GM18502 (cell line): ENCODE measurements at regions not wholly inside any gene's neighbourhood (a gene's known extent, or its start where the extent isn't known, plus 50 kb on each side); places are given as distances from the start of the nearest gene placed in this dataset.

Source experiments
- ATAC-seq: cut with Tn5 transposase; IDR thresholded peaks from one replicate; pipeline ENCODE4 v1.9.1; 2021; ENCODE audit warnings: mild to moderate bottlenecking; ENCODE audit not compliant: unreplicated experiment, poor library complexity

DNA sequence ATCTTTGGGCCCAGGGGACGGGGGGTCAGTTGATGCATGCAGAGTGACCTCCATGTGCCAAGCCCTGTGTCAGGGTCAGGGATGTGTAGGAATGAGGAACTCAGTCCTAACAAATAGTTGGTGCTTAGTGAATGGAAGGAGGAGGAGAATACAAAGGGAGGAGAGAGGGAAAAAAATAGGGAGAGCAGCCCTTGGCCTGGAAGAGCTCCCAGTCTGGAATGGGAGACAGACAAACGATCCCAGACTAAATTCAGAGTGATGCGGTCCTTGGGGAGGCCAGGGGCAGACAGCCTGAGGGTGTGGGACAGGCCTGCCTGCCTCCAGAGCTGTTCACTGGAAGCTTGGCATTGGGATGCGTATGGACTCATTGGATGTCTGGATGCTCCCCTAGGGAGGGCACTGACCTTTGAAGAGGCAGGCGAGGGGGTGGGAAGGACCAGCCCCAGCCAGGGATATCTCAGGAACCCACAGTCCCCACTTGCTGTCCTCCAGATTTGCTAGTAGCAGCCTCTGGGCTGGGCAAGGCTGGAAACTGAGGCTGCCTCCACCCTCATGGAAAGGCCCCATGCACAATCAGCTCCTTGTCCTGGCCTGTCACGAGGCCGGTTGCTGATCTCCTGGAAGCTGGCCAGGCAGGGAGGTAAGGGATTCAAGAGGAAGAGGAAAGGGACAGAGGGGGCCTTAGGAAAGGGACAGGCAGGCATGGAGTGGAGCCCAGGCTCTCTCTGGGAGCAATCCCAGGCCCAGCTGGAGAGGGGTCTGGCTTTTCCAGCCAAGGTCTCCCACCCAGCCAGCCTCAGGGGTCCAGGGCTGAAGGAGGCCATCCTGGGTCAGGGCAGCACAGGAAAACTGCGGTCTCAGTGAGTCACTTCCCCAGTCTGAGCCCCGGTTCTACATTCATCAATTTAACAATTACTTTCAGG, 69.0 kb upstream of the GGTA1 start:
- ATAC-seq, result no peak

DNA sequence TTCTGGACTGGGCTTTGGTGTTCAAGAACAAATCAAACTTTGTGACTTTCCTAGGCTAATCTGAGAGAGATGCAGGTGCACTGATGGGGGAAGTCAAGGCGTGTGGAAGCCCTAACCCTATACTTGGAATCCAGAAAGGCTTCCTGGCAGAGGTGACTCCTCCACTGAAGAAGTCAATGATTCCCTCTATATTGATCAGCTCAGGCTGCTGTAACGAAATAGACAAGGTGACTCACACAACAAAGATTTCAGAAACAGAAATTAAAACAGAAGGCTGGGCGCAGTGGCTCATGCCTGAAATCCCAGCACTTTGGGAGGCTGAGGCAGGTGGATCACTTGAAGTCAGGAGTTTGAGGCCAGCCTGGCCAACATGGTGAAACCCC, 69.6 kb upstream of the GGTA1 start:
- no peak for ATAC-seq

DNA sequence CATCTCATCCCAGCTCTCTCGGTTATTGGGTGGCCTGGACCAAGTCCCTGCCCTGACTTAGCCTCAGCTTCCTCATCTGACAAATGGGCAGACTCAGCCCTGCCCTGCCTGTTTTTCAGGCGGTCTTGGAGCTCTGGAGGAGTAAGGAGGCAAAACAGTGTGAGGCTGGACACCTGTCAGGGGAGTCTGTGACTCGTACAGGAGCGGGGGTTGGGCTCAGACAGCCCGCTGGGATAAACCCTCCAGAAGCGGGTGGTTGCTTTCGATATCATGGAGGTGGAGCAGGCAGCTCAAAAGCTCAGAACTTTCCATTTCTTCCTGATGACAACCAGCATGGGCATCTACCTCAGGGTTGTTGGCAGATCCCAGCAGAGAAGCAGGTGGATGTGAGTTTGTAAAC, 72.9 kb upstream of the GGTA1 start:
- no peak for ATAC-seq

DNA sequence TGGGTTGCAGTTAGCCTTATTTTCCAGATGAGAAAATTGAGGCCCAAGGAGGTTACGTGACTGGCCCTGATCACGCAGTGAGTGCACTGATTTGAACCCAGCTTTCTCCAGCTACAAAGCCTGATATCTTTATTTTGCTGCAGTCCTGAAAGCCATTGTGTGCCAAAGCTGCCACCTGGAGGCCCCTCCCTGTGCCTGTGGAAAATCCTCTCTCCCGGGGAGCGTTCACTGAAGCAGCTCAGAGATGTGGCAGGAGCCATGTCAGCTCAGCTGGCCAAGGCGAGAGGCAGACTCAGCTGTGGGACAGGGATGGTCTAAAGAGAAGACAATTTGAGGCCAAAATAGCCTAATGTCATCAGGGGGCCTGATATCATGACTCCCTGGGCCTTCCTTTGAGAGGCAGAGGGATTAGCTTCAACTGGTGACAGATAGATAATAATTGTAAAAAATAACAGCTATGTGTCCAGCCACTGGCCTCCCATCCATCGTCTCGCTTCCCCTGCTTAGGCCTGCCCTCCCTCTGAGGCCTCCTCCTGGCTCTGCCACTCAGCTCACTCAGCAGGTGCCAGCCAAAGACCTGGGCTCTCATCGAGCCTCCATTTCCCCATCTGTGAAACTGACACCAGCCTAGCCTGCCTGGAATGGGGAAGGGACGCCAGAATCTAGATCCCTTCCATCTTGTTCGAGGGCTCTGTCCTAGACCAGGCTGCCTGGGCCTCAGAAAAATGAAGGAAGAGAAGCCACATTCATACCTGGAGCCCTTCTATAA, 74.3 kb upstream of the GGTA1 start:
- ATAC-seq, result no peak

DNA sequence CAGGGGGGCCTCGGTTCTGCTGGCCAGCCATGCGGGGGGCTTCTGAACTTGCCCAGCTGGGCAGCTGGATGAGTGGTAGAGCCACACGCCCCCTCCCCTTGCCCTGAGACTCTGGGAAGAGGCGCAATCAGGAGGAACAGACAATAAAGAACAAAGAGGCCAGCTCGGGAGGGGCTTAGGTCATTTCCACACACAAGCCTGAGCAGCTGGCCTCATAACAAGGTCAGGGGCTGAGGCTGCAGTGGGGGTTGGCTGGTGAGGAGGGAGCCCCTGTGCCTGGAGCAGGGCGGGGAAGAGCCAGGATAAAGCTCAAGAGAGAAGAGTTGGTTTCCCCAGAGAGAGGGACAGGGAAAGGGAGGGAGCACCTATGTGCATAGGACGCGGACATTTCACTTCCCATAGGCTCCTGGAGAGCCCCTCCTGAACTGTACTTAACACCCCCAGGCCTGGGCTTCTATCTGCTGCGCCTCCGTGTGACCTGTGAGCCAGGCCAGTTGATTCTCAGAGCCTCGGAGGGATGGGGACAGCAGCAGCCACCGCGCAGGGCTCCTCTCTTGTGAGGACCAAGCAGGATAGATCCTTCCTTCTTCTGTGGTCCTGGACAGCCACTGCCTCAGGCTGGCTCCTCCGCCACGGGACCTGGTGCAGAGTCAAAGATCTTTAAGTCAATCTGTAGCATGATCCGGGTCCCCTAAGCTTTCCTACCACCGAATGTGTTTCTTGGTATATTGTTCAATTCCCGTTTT, 75.3 kb upstream of the GGTA1 start:
- no peak for ATAC-seq

DNA sequence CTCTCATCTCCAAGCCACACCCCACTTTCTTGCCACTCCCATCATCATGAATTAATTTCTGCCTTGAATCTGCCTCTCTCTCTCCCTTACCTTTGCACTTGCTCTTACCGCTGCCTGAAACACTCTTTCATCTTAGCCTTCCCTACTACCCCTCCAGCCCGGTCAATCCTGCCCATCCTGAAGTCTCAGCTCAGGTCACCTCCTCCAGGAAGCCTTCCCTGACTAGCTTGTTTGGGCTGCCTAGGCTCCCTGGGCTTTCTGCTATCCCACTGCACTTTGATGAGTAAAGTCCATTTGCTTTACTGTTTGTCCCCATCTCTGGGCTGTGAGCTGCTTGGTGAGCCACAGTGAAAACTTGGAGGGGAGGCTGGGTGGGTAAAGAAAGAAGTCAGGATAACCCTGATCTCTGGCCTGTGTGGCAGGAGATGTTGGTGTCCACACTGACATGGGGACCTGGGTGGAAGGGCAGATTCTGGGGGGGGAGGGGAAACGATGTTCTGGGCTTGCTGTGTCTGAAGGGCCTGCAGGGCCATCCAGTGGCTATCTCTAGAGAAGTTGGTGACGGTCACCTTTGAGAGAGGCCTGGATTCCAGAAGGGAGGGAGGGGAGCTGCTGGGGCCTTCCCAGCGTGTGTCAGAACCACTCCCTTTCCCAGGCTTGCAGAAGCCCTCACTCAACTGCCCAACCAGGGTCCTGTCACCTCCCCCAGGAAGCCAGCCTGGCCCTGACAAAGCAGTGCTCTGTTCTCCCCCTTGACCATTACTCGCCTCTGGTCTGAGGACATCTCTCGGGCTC, 75.0 kb upstream of the DAB2IP start:
- ATAC-seq, result no peak

DNA sequence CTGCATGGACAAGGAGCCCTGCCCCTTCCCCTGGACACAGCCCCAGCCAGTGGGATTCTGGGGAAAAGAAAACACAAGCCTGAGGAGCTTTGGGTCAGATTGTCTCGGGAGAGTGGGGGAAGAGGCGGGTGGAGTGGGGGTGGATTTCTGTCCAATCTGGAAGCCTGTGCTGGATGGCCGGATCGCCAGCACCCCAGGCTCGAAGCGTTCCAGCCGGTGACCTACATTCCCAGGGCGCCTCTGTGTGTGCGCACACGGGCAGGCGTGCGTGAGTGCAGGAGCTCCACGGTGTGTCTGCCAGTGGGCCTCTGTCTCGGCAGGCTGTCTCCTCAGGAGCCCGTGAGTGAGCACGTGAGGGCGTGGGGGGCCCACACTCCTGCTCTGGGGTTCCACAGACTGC, 74.3 kb upstream of the DAB2IP start:
- ATAC-seq, result no peak

DNA sequence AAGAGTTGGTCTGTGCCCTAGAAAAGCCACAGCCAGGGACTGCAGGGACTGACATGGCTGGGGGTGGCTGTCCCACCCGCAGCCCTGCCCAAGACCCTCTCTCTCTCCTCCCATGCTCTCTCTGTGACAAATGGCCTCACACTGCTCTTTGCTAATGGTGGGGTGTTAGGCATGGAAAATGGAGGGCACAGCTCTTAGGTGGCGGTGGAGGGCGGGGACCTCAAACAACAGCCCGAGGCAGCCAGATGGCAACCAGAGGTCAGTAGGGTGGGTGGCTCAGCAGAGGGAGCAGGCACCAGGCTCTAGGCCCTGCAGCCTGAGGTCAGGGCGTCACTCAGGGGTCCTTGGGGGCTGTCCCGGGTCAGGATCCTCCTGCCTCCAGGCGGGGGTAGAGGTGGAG, 73.9 kb upstream of the DAB2IP start:
- no peak for ATAC-seq

DNA sequence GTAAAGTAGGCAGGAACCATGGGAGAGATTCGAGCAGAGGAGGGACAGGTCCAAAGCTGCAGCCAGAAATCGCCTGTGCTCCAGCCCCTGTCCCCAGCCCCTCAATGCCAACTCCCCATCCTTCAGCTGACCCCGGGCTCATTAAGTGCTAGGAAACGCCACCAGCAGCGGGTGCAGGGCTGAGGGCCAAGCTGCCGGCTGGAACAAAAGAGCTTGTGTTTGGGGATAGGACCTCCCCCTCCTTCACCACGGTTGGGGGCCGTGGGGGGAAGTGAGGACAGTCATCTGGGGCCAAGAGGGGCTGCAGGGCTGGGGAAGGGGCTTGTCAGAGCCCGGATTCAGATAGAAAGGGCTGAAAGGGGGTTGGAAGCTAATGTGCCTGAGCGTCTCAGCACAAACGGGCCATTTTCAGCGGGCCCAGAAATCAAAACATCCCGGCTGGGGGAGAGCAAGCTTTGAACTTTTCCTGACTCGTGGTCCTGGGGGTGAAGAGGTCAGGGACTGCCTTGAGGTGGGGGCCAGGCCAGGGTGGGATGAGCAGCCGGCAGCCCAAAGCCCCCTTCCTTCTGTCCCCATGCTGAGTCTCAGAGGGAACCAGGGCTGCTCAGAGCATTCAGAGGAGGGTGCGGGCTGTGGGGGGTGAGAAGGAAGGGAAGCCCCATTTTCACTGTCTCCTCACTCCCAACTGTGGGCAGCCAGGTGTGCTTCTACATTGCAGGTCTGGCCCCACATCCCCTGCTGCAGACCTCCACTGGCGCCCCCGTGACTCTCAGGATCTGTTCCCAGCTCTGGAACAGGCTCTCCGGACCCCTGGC, 69.4 kb upstream of the DAB2IP start:
- ATAC-seq, result no peak

DNA sequence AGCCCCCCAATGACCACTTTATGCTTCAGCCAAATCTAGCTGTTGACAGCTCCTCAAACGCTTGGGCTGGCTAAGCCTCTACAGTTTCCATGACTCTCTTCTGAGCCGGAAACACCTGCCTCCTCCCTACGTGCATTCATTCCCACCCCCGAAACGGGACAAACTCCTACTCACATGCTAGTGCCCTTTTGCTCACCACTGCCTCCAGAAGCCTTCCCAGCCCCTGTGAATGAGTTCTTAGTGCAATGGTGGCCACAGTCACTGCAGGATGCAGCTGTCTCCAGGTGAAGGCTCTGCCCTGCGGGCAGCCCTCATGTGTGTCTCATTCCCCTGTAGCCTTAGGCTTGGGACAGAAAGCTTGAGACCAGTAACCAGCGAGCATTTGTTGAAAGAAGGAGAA, 68.8 kb upstream of the DAB2IP start:
- ATAC-seq, result no peak

DNA sequence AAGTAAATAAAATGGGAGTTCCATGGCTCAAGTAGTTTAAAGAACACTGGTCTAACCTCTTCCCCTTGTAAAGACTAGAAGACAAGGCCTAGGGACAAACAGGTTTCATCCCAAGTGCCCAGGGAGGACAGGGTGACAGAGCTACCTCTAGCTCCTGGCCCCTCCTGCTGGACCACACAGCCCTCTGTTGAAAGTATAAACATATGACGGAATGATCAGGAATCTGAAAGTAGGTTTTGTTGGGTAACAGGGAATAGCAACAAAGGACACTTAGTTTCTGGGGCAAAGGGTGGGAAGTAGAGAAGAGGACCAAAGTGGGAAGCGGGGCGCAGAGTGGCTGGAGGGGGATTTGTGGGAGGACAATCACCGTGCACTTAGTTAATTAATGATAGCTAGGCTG, 67.0 kb upstream of the DAB2IP start:
- no peak for ATAC-seq

DNA sequence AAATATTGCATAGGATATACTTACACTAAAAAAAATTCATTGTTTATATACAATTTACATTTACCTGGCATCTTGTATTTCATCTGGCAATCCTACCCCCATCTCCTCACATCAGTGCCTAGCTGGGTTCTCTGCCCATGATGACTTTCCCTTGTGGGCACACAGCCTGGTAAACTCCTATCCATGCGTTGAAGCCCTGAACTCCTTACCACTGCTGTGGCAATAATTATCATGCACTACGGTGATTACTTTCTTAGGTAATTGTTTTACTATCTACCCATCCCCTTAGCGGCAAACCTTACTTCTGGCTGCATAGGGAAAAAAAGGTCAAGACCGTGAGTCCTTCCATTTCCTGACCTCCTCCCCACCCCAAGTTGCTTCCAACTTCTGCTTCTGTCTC, 63.6 kb upstream of the DAB2IP start:
- ATAC-seq, result no peak

DNA sequence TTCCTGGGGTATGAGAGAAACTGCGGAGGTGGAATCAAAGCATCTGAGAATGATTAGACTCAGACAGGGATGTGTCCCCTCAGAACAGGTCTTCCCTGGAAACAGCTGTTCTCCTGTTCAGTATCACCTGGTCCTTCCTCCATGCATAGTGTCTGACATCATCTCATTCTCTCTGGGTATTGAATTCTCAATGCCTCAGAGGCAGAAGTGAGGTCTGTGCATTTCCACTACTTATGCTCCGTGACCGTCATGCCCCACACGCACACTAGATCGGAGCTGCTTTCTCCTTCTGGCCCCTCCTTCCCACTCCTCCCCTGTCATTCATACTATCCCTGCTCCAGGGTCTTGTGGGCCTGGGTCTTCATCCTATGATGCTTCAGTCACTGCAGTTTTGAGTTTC, 61.4 kb upstream of the DAB2IP start:
- ATAC-seq, result no peak

DNA sequence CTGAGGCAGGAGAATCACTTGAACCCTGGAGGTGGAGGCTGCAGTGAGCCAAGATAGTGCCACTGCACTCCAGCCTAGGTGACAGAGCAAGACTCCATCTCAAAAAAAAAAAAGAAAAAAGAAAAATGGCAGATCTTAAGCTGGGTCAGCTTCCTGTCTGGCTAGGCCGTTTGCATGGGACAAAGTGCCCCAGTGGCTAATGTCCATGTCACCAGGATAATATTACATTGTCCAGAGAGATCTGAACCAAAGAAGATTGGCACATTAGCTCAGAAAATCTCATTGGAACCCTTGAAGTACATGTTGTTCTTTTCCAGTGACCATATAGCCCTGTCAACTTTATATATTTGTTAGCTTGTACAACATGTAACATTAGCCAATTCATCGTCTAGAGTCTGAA, 59.2 kb upstream of the DAB2IP start:
- ATAC-seq, result no peak

DNA sequence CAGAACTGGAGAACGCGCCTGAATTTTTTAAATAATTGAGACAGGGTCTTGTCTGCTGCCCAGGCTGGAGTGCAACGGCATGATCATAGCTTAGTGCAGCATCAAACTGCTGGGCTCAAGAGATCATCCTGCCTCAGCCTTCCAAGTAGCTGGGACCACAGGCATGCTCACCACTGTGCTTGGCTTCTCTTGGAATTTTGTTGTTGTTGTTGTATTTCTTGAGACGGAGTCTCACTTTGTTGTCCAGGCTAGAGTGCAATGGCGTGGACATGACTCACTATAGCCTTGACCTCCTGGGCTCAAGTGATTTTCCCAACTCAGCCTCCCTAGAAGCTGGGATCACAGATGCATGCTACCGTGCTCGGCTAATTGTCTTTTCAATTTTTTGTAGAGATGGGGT, 58.4 kb upstream of the DAB2IP start:
- no peak for ATAC-seq

DNA sequence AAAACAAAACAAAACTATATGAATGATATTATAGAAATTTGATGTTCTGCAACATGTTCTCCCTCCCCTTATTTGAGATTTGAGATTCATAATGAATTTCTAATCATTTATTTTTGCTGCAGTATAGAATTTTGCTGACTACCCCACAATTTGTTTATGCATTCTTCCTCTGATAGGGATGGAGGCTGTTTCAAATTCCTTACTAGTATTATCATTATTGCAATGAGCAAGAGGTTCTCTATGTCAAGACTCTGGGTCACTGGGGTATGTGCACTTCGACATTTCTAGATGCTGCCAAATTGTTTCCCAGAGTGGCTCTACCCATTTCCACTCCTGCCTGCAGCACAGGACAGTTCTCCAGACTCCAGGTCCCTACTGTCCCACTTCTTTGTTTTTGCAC, 54.9 kb upstream of the DAB2IP start:
- ATAC-seq, result no peak

DNA sequence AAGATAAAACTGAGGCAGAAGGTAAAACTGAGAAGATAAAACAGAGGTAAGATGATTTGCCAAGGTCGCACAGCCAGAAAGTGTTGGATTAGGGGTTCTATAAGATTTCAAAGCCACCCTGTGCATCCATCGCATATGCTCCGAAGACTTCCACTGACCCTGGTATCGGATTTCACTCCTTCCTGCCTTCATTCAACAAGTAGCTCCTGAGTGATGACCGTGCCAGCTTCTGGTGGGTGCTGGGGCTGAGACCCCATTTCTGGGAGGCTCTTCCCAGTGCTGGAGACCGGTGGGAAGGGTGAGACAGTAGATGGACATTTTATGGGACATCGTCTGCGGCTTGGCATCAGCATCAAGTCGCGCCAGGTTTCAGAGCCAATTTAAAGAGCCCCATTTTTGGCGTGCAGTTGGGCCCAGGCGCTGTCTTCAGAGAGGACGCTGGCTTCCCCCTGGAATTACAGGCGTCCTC, 53.7 kb upstream of the DAB2IP start:
- no peak for ATAC-seq

DNA sequence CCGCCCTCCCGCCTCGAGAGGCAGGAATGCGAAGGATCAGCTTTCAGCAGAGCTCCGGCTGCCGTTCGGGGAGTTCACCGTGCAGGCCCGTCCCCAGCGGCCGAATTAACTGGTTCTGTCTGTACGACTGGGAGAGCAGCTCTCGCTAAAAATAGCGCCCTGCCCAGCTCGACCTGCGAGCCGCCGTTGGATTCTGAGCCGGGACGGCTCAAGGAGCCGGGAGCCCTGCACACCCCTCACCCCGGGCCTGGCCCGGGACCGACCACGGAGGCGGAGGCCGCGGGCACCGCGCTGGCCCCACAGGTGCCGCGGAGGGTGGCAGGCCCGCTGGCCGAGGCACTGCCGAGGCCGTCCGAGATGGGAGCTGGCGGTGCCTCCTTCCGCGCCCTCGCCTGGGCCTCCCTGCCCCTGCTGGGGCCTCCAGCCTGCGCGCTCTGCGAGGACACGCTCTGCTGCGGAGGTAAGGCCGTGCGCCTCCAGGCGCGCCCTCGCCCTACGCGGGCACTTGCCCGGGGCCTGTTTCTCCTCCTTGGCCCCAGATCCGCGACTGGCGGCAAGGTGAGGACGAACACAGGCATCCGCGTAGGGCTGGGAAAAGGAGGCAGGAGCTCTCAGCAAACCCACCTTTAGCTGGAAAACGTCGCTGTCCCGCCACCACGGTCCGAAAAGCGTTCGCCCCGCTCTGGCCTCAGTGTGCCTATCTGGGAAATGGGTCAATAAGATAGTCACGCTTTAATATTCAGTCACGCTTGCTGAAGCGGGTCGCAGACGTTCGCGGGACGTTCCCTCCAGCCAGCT, 53.1 kb upstream of the DAB2IP start:
- no peak for ATAC-seq
